K562 (cell line): ENCODE measurements at regions not wholly inside any gene's neighbourhood (a gene's known extent, or its start where the extent isn't known, plus 50 kb on each side); places are given as distances from the start of the nearest gene placed in this dataset.

Experiments
- EWSR1 ChIP-seq: fragments of 450-650 bp; IDR thresholded peaks from 2 replicates; pipeline ENCODE4 v1.6.1; 2018; ENCODE audit warnings: borderline replicate concordance, mild to moderate bottlenecking, low read depth, moderate library complexity; ENCODE audit not compliant: partially characterized antibody
- NFYB ChIP-seq: IDR thresholded peaks from 2 replicates; pipeline ENCODE4 v1.6.1; 2011; ENCODE audit warnings: mild to moderate bottlenecking, moderate library complexity; ENCODE audit not compliant: insufficient read length; ENCODE audit errors: extremely low read depth
- POLR2A ChIP-seq: fragments of 450-650 bp; conservative IDR thresholded peaks from 2 replicates; pipeline ENCODE4 v1.6.1; 2016
- ZBTB43 ChIP-seq: sonication (generic); formaldehyde crosslinking; IDR thresholded peaks from 2 replicates; pipeline ENCODE4 v1.8.0; 2023; ENCODE audit warnings: mild to moderate bottlenecking, missing genetic modification reagents
- ZNF740 ChIP-seq, 3 experiments: fragments of 200-800 bp in 1 of 3; sonication (Bioruptor generic) in 1 of 3; sonication (generic) in 1 of 3; formaldehyde crosslinking in 1 of 3; IDR thresholded peaks; 2 replicates each; pipeline versions ENCODE4 v1.6.1 to v1.8.0; 2016 to 2022; ENCODE audit warnings: mild to moderate bottlenecking in 2 of 3, missing compliant biosample characterization in 2 of 3, missing genetic modification characterization in 2 of 3, missing genetic modification reagents in 1 of 3
- TF ChIP-seq, protein P1 (sequence below): fragments of 200-800 bp; sonication (Bioruptor generic); IDR thresholded peaks from 2 replicates; pipeline ENCODE4 v1.6.1; 2017; ENCODE audit warnings: missing genetic modification characterization, missing compliant biosample characterization

GRCh38 chr19:30757104-30757836 lies 385.1 kb downstream of the ZNF536 start (continued):
- TF ChIP-seq ZNF740 (CRISPR knock-in tag; IDR thresholded peaks at IDR 0.05) (no peak), ZNF740 (tag; IDR thresholded peaks at IDR 0.05) (no peak), NFYB (no peak), ZBTB43 (no peak), POLR2A (no peak), EWSR1 (no peak)
- TF ChIP-seq, protein P1, sequence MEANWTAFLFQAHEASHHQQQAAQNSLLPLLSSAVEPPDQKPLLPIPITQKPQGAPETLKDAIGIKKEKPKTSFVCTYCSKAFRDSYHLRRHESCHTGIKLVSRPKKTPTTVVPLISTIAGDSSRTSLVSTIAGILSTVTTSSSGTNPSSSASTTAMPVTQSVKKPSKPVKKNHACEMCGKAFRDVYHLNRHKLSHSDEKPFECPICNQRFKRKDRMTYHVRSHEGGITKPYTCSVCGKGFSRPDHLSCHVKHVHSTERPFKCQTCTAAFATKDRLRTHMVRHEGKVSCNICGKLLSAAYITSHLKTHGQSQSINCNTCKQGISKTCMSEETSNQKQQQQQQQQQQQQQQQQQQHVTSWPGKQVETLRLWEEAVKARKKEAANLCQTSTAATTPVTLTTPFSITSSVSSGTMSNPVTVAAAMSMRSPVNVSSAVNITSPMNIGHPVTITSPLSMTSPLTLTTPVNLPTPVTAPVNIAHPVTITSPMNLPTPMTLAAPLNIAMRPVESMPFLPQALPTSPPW: no peak
